ENCODE measurements at regions not wholly inside any gene's neighbourhood (a gene's known extent, or its start where the extent isn't known, plus 50 kb on each side); places are given as distances from the start of the nearest gene placed in this dataset.

DNA sequence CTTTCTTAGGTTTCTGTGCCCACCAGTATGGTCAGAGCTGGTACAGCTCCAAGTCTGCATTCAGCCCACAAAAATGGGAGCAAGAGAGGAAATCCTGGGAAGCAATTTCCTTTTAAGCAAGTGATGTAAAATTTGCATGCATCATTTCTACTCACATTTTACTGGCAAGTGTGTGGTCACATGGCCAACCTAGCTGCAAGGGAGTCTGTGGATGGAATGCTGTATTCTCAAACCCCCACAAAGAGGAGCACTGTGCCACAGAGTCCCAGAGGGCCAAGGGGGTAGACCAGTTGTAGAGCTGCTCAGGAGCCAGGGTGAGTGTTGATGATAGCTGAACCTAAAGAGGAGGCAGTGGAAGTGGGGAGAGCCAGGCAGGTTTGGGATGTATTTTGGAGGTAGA is 154.3 kb upstream of the SPRY4 start (continued):
- TF ChIP-seq, protein P1, sequence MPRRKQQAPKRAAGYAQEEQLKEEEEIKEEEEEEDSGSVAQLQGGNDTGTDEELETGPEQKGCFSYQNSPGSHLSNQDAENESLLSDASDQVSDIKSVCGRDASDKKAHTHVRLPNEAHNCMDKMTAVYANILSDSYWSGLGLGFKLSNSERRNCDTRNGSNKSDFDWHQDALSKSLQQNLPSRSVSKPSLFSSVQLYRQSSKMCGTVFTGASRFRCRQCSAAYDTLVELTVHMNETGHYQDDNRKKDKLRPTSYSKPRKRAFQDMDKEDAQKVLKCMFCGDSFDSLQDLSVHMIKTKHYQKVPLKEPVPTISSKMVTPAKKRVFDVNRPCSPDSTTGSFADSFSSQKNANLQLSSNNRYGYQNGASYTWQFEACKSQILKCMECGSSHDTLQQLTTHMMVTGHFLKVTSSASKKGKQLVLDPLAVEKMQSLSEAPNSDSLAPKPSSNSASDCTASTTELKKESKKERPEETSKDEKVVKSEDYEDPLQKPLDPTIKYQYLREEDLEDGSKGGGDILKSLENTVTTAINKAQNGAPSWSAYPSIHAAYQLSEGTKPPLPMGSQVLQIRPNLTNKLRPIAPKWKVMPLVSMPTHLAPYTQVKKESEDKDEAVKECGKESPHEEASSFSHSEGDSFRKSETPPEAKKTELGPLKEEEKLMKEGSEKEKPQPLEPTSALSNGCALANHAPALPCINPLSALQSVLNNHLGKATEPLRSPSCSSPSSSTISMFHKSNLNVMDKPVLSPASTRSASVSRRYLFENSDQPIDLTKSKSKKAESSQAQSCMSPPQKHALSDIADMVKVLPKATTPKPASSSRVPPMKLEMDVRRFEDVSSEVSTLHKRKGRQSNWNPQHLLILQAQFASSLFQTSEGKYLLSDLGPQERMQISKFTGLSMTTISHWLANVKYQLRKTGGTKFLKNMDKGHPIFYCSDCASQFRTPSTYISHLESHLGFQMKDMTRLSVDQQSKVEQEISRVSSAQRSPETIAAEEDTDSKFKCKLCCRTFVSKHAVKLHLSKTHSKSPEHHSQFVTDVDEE (CRISPR knock-in tag; IDR thresholded peaks at IDR 0.05): no peak

GRCh38 chr5:142478113-142478512 is 153.3 kb upstream of the SPRY4 start:
- no peak for TF ChIP-seq CSRNP3 (CRISPR knock-in tag; IDR thresholded peaks at IDR 0.05)
- TF ChIP-seq SNAI2 (CRISPR knock-in tag; IDR thresholded peaks at IDR 0.05): no peak
- ATAC-seq: no peak

DNA sequence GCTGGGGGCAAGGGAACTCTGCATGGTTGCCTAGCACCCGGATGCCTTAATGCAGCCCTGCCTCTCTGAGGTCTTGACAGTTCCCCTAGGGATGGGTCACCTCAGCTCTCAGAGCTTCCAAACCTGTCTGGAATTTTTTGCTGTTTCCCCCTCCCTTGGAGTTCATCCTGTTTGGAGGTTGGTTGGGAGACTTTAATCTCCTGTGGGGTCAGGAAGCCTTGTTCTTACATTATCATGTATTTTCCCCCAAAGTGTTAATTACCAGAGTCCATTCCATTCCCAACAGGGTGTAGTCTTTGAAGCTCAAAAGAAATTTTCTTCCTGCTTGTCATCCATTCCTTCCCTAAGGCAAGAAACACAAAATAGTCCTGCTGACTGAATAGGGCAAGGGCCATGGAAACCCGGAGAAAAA is 150.3 kb upstream of the SPRY4 start:
- ATAC-seq: no peak
- TF ChIP-seq, protein P2, sequence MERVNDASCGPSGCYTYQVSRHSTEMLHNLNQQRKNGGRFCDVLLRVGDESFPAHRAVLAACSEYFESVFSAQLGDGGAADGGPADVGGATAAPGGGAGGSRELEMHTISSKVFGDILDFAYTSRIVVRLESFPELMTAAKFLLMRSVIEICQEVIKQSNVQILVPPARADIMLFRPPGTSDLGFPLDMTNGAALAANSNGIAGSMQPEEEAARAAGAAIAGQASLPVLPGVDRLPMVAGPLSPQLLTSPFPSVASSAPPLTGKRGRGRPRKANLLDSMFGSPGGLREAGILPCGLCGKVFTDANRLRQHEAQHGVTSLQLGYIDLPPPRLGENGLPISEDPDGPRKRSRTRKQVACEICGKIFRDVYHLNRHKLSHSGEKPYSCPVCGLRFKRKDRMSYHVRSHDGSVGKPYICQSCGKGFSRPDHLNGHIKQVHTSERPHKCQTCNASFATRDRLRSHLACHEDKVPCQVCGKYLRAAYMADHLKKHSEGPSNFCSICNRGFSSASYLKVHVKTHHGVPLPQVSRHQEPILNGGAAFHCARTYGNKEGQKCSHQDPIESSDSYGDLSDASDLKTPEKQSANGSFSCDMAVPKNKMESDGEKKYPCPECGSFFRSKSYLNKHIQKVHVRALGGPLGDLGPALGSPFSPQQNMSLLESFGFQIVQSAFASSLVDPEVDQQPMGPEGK (CRISPR knock-in tag; IDR thresholded peaks at IDR 0.05; ENCODE audit: borderline replicate concordance): no peak
- no peak for TF ChIP-seq TCF4 (CRISPR knock-in tag; IDR thresholded peaks at IDR 0.05; ENCODE audit: borderline replicate concordance)
- TF ChIP-seq, protein P3, sequence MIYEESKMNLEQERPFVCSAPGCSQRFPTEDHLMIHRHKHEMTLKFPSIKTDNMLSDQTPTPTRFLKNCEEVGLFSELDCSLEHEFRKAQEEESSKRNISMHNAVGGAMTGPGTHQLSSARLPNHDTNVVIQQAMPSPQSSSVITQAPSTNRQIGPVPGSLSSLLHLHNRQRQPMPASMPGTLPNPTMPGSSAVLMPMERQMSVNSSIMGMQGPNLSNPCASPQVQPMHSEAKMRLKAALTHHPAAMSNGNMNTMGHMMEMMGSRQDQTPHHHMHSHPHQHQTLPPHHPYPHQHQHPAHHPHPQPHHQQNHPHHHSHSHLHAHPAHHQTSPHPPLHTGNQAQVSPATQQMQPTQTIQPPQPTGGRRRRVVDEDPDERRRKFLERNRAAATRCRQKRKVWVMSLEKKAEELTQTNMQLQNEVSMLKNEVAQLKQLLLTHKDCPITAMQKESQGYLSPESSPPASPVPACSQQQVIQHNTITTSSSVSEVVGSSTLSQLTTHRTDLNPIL (CRISPR knock-in tag; IDR thresholded peaks at IDR 0.05; ENCODE audit: low read depth): no peak
- TF ChIP-seq, protein P4, sequence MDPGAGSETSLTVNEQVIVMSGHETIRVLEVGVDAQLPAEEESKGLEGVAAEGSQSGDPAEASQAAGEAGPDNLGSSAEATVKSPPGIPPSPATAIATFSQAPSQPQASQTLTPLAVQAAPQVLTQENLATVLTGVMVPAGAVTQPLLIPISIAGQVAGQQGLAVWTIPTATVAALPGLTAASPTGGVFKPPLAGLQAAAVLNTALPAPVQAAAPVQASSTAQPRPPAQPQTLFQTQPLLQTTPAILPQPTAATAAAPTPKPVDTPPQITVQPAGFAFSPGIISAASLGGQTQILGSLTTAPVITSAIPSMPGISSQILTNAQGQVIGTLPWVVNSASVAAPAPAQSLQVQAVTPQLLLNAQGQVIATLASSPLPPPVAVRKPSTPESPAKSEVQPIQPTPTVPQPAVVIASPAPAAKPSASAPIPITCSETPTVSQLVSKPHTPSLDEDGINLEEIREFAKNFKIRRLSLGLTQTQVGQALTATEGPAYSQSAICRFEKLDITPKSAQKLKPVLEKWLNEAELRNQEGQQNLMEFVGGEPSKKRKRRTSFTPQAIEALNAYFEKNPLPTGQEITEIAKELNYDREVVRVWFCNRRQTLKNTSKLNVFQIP (CRISPR knock-in tag; IDR thresholded peaks at IDR 0.05; ENCODE audit: borderline replicate concordance, low read depth): no peak
- no peak for TF ChIP-seq PPARA (CRISPR knock-in tag; IDR thresholded peaks at IDR 0.05; ENCODE audit: borderline replicate concordance)
- TF ChIP-seq ISL1 (CRISPR knock-in tag; IDR thresholded peaks at IDR 0.05): no peak
- TF ChIP-seq RARB (CRISPR knock-in tag; IDR thresholded peaks at IDR 0.05): no peak
- no peak for TF ChIP-seq ZC3H10 (CRISPR knock-in tag; IDR thresholded peaks at IDR 0.05)
- no peak for TF ChIP-seq ZNF70 (CRISPR knock-in tag; IDR thresholded peaks at IDR 0.05)
- no peak for TF ChIP-seq BACH2 (CRISPR knock-in tag; IDR thresholded peaks at IDR 0.05; ENCODE audit: borderline replicate concordance)
- no peak for TF ChIP-seq ESRRG (CRISPR knock-in tag; IDR thresholded peaks at IDR 0.05)
- TF ChIP-seq ZNF8 (CRISPR knock-in tag; IDR thresholded peaks at IDR 0.05): no peak
- TF ChIP-seq ZFP3 (CRISPR knock-in tag; IDR thresholded peaks at IDR 0.05): no peak
- no peak for TF ChIP-seq ZNF565 (CRISPR knock-in tag; conservative IDR thresholded peaks at IDR 0.05; ENCODE audit: low read depth)
- no peak for TF ChIP-seq ARNTL (CRISPR knock-in tag; IDR thresholded peaks at IDR 0.05; ENCODE audit: borderline replicate concordance, low read depth)
- no peak for TF ChIP-seq ZFP30 (CRISPR knock-in tag; IDR thresholded peaks at IDR 0.05)
- TF ChIP-seq OSR1 (CRISPR knock-in tag; IDR thresholded peaks at IDR 0.05): no peak

GRCh38 chr5:142474431-142475094 is 149.7 kb upstream of the SPRY4 start:
- TF ChIP-seq ZNF565 (CRISPR knock-in tag; conservative IDR thresholded peaks at IDR 0.05; ENCODE audit: low read depth) (no peak), CSDC2 (CRISPR knock-in tag; IDR thresholded peaks at IDR 0.05) (no peak), TCF4 (CRISPR knock-in tag; IDR thresholded peaks at IDR 0.05; ENCODE audit: borderline replicate concordance) (no peak), TOX (CRISPR knock-in tag; IDR thresholded peaks at IDR 0.05; ENCODE audit: borderline replicate concordance) (no peak)
- TF ChIP-seq, protein P1 (CRISPR knock-in tag; IDR thresholded peaks at IDR 0.05): no peak
- TF ChIP-seq, protein P3 (CRISPR knock-in tag; IDR thresholded peaks at IDR 0.05; ENCODE audit: low read depth): no peak
- peak; percentile 70 for ATAC-seq

Data from SK-N-SH treated with all-trans-retinoic acid at 6 μM for 48 hours (cell line).